Body of pancreas (tissue), 4 donors: ENCODE measurements at regions not wholly inside any gene's neighbourhood (a gene's known extent, or its start where the extent isn't known, plus 50 kb on each side); places are given as distances from the start of the nearest gene placed in this dataset.

Experiments
- ATAC-seq: fragments of 150-250 bp; one replicate; pipeline ENCODE4 v1.9.1; 2016
- DNase-seq, 4 donors: peaks; one replicate each; pipeline ENCODE4 v3.0.0-alpha.2; 2019
- H3K27ac ChIP-seq, 4 donors: fragments of 200-600 bp; sonication (generic); 1 replicate in 3 of 4; 2 replicates in 1 of 4; pipeline versions ENCODE4 v1.5.1 to v1.6.1; 2016 to 2019; ENCODE audit warnings: mild to moderate bottlenecking in 1 of 4, mixed read lengths in 1 of 4, moderate library complexity in 1 of 4
- H3K27me3 ChIP-seq, 2 donors: fragments of 200-600 bp; sonication (generic); one replicate each; pipeline ENCODE4 v1.6.0; 2016; ENCODE audit warnings: mild to moderate bottlenecking in 1 of 2
- H3K36me3 ChIP-seq, 2 donors: fragments of 200-600 bp; sonication (generic); replicated peaks in 1 of 2; 2 replicates each; pipeline ENCODE4 v1.5.1; 2016; ENCODE audit warnings: low read depth in 2 of 2; ENCODE audit not compliant: insufficient read depth in 1 of 2
- H3K4me1 ChIP-seq: fragments of 200-600 bp; sonication (generic); one replicate; pipeline ENCODE4 v1.6.0; 2016
- H3K4me3 ChIP-seq, 2 donors: fragments of 200-600 bp; sonication (generic); 1 replicate in 1 of 2; 2 replicates in 1 of 2; pipeline ENCODE4 v1.5.1; 2016 to 2019
- H3K9me3 ChIP-seq, 3 donors: fragments of 200-600 bp; sonication (generic); 1 replicate in 2 of 3; 2 replicates in 1 of 3; pipeline ENCODE4 v1.5.1; 2016
- POLR2A ChIP-seq, 3 donors: fragments of 450-650 bp; IDR thresholded peaks; one replicate each; pipeline ENCODE4 v1.6.1; 2016; ENCODE audit warnings: antibody characterized with exemption in 3 of 3, mild to moderate bottlenecking in 2 of 3
- WGBS, 2 donors: methylation state at CpG; one replicate each; pipeline ENCODE4 v1.1.5; 2017; 5-methylcytosine and 5-hydroxymethylcytosine counted together
- intact Hi-C: fragments of 100-400 bp; cut with DNase I; formaldehyde crosslinking; loops from one replicate; pipeline ENCODE4 v1.15.1; 2023
- TF ChIP-seq, protein P1 (sequence below), 7 experiments: fragments of 450-650 bp in 4 of 7; fragments of 200-600 bp in 3 of 7; sonication (generic) in 3 of 7; IDR thresholded peaks; one replicate each; pipeline ENCODE4 v1.5.1; 2016 to 2019; ENCODE audit warnings: antibody characterized with exemption in 7 of 7

DNA sequence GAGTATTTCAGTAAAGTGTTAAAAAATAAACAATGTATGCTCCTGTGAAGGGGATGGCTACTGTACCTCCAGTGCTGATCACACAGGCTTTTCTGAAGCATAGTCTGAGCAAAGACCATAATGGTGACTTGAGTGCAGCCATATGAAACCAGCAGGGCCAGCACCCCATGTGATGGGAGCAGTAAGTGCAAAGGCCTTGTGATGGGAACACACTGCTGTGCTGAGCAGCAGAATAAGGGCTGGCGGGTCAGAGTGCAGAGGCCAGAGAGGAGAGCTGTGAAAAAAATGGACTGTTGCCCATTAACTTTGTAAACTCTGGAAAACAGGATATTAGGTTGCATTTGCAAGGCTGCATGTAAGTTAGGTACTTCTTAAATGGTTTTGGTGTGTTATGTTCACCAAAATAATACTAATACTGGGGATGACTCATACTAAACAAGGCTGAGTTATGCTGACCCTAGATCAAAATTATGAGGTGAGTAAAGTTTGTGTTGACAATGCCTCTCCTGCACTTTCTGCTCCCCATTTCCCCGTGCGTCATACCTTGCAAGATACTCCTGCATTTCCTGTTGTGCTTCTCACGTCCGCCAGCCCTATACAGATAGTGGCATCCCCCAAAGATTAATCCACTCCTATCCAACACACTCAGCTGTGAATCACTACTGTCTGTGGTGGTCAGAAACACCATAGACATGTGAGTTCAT, 67.0 kb upstream of the FAM9A start:
- no peak for DNase-seq
- ATAC-seq, result no peak

DNA sequence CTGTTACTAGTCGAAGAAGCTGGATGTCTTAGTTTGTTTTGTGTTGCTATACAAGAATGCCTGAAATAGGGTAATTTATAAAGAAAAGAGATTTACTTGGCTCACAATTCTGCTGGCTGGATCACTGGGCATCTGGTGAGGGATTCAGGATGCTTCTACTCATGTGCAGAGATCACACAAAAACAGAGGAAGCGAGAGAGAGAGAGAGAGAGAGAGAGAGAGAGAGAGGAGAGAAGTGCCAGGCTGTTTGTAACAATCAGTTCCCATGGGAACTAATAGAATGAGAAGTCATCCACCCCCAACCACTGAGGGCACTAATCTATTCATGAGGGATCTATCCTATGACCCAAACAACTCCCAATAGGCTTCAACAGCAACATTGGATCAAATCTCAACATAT, 66.2 kb upstream of the FAM9A start:
- TF ChIP-seq POLR2A (IDR thresholded peaks at IDR 0.05), result no peak
- TF ChIP-seq, protein P1, sequence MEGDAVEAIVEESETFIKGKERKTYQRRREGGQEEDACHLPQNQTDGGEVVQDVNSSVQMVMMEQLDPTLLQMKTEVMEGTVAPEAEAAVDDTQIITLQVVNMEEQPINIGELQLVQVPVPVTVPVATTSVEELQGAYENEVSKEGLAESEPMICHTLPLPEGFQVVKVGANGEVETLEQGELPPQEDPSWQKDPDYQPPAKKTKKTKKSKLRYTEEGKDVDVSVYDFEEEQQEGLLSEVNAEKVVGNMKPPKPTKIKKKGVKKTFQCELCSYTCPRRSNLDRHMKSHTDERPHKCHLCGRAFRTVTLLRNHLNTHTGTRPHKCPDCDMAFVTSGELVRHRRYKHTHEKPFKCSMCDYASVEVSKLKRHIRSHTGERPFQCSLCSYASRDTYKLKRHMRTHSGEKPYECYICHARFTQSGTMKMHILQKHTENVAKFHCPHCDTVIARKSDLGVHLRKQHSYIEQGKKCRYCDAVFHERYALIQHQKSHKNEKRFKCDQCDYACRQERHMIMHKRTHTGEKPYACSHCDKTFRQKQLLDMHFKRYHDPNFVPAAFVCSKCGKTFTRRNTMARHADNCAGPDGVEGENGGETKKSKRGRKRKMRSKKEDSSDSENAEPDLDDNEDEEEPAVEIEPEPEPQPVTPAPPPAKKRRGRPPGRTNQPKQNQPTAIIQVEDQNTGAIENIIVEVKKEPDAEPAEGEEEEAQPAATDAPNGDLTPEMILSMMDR (IDR thresholded peaks at IDR 0.05), result no peak
- Histone ChIP-seq H3K36me3 (no peaks in the 10 kb centered on the region), H3K27me3 (no peaks in the 10 kb centered on the region), H3K4me3 (no peak overlapping the region), H3K27ac (no peak overlapping the region), H3K4me1 (no peaks in the 10 kb centered on the region), H3K9me3 (no peaks in the 10 kb centered on the region)
- DNase-seq, result no peak
- 68 to 71% methylated on average over 2 of the region's 2 CpGs for WGBS, 2 donors
- intact Hi-C loops, result no loop called here
- ATAC-seq, result no peak

More for the DNA sequence above, 67.0 kb upstream of the FAM9A start:
- intact Hi-C loops, result no loop called here
- H3K27ac ChIP-seq, result no peak overlapping the region
- H3K27me3 ChIP-seq, result no peaks in the 10 kb centered on the region
- no peaks in the 10 kb centered on the region for H3K36me3 ChIP-seq
- H3K4me3 ChIP-seq, result no peak overlapping the region
- no peaks in the 10 kb centered on the region for H3K9me3 ChIP-seq
- TF ChIP-seq, protein P1 (IDR thresholded peaks at IDR 0.05), result no peak
- no peak for TF ChIP-seq POLR2A (IDR thresholded peaks at IDR 0.05)
- WGBS, 2 donors, result 57 to 62% methylated on average over 5 of the region's 5 CpGs
- H3K4me1 ChIP-seq, result no peaks in the 10 kb centered on the region

DNA sequence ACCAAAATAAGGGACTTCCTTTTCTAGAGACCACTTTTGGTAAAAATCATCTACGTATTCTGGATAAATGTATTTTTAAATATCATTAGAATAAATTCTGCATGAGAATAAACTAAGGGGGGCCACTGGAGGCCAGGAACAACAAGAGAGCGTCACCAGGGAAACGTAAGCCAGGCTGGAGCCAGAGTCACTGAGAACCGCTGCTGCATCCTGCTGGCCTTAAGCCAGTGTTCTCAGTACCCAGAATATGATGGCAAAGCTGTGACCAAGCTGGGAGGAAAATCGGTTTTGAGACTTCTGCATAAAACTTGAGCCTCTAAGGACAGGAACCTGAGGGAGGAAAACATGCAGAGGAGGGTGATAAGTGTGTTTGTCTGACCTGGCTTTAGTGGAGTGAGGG, 63.0 kb upstream of the FAM9A start:
- Histone ChIP-seq H3K36me3 (no peaks in the 10 kb centered on the region), H3K4me1 (no peaks in the 10 kb centered on the region), H3K9me3 (no peaks in the 10 kb centered on the region), H3K4me3 (no peak overlapping the region), H3K27ac (no peak overlapping the region), H3K27me3 (no peaks in the 10 kb centered on the region)
- intact Hi-C loops, result no loop called here
- 30 to 34% methylated on average over 5 of the region's 5 CpGs for WGBS, 2 donors
- no peak for TF ChIP-seq POLR2A (IDR thresholded peaks at IDR 0.05)
- TF ChIP-seq, protein P1 (IDR thresholded peaks at IDR 0.05), result no peak
- DNase-seq (no peak), ATAC-seq (no peak)

DNA sequence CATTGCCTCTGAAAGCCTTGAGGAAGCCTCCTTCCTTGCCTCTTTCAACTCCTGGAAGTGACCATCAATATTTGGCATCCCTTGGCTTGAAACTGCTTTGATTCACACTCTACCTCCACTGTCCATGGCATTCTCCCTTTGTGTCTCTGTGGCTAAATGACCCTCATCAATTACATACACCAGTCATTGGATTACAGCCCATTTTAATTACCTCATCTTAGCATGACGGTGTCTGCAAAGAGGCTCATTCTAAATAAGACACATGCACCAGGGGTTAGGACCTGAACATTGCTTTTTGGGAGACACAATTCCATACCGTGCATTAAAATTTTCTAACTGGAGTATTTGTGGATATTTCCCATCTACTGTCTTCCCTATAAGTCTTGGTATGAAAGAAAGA, 60.7 kb upstream of the FAM9A start:
- WGBS, 2 donors, result 63% methylated on average over 2 of the region's 2 CpGs
- ATAC-seq (no peak), DNase-seq (no peak)
- intact Hi-C loops, result no loop called here
- no peak for TF ChIP-seq POLR2A (IDR thresholded peaks at IDR 0.05)
- TF ChIP-seq, protein P1 (IDR thresholded peaks at IDR 0.05), result no peak
- H3K9me3 ChIP-seq, result no peaks in the 10 kb centered on the region
- H3K27ac ChIP-seq, result no peak overlapping the region
- H3K36me3 ChIP-seq, result no peaks in the 10 kb centered on the region
- no peaks in the 10 kb centered on the region for H3K4me1 ChIP-seq
- no peak overlapping the region for H3K4me3 ChIP-seq
- H3K27me3 ChIP-seq, result no peaks in the 10 kb centered on the region

DNA sequence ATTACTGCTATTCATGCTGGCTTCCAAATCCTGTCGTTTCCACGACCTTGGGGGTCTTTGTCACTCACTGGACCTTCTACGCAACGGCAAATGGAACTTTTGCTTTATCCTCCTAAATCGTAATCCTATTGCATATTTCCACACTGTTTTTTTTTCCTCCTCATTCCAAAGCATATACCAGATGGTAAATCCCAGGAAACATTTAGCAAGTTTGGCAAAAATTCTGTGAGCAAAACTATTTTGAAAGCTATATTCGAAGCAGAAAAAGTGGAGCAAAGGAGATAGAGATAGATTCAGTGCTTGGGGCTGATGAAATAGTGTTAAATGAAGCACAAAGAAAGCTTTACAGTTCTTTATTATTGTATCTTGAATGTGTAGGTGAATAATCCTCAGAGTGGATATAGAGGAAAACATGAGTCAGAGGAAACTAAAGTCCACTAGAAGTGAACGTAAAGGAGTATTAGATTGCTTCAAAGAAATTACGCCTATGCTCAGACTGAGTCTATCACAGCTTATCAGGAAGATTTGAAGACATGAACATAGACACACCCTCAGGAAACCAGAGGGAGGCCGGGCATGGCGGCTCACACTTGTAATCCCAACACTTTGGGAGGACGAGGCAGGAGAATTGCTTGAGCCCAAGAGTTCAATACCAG, 50.2 kb upstream of the FAM9A start:
- no peaks in the 10 kb centered on the region for H3K27me3 ChIP-seq
- ATAC-seq, result no peak
- no peaks in the 10 kb centered on the region for H3K4me1 ChIP-seq
- H3K4me3 ChIP-seq, result no peak overlapping the region
- no peak overlapping the region for H3K27ac ChIP-seq
- 72 to 80% methylated on average over 11 of the region's 11 CpGs for WGBS, 2 donors
- H3K36me3 ChIP-seq, result no peaks in the 10 kb centered on the region
- intact Hi-C loops, result no loop called here
- no peak for DNase-seq
- H3K9me3 ChIP-seq, result no peaks in the 10 kb centered on the region
- TF ChIP-seq, protein P1 (IDR thresholded peaks at IDR 0.05), result no peak
- no peak for TF ChIP-seq POLR2A (IDR thresholded peaks at IDR 0.05)
